GM21381 (cell line): ENCODE measurements at regions not wholly inside any gene's neighbourhood (a gene's known extent, or its start where the extent isn't known, plus 50 kb on each side); places are given as distances from the start of the nearest gene placed in this dataset.
A peak's percentile ranks its signal among the peaks of the same experiment; 100 is the strongest.
"Not testable (repeated sequence)": the region's sequence is repeated elsewhere in the genome, so short reads cannot be mapped to it uniquely, and the experiment has no call there.

Experiments
- ATAC-seq: cut with Tn5 transposase; IDR thresholded peaks from one replicate; pipeline ENCODE4 v1.9.1; 2021; ENCODE audit warnings: mild to moderate bottlenecking, moderate library complexity; ENCODE audit not compliant: unreplicated experiment

- no peak for ATAC-seq
Observed at GRCh38 chr5:173667702-173668101, 51.3 kb upstream of the BOD1 start.

DNA sequence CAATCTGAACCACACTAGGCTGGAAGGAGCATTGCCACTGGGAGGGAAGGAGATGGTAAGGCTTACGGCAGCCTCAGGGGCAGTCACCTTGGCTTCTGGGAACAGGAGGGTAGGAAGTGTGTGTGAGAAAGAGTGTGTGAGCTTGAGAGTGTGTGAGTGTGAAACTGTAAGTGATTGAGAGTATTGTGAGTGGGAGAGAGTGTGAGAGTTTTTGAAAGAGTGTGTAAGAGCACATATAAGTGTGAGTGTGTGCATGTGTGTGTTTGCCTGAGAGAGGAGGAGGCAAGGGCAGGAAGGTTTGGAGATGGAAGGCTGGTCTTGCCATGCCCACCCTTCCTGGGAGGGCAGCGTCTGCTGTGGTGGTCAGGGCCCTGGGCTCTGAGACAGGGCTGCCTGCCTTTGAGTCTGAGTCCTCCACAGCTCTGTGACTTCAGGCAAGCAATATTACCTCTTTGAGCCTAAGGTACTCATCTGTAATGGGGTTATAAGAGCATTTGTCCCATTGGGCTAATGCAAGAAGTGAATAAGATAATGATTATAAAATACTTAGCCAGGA, 51.9 kb upstream of the BOD1 start:
- ATAC-seq: no peak

- no peak for ATAC-seq
Observed at GRCh38 chr5:173668910-173669309, 52.5 kb upstream of the BOD1 start.

DNA sequence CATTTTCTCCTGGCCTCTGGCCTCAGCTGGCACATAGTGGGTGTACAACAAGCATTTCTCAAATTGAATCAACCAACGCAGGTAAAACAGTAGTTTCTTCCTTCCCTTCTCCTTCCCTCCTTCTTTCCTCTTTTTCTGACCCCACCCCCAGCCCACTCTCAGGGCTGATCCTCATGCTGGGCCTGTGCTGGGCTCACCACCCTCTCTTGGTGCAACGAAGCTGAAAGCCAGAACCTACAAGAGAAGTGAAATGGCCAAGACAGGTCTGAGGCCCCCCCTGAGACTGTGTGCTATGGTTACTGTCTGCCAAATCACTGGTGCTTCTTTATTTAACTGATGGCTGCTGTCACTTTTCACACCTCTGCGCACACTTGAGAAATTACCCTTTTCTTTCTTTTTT, 53.0 kb upstream of the BOD1 start:
- no peak for ATAC-seq

DNA sequence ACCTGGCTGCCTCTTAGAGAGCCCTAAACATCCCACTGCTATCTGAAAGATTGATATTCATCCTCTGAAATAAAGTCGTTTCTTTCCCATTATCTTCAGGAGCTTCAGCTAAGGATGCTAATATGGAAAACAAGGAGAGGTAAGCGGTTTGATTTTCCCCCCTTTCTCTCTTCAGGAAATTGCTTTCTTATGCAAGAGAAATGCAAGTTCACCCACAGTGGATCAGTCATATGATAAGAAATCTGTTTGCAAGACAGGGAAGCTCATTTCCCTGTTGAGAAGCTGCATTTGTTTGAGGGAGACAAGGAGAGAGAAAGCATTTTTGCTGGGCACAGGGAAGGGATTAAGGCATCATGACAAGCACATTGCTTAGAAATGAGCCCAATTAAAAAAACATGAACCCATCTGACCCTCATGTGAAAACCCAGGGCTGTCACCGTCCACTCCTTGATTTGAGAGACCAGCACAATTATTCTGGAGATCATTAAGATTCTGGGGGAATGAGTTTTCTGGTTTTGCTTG, 53.7 kb upstream of the BOD1 start:
- ATAC-seq: no peak

DNA sequence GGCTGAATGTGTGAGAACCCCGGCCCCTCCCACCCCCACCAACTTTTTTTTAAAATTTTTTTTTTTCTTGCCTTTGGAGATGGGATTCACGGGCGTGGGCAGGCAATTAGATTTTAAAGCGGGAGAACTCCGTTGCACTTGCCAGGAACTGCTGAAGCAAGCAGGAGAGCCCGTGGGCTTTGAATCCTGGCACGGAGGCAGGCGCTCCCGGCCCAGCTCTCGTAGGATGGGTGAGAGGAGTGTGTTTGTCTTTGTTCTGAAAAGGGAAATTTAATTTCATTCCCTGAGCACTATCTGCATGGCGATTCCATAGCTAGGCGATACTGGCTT, 54.3 kb upstream of the BOD1 start:
- ATAC-seq: no peak

GRCh38 chr5:173671121-173671949, 54.9 kb upstream of the BOD1 start:
- no peak for ATAC-seq

DNA sequence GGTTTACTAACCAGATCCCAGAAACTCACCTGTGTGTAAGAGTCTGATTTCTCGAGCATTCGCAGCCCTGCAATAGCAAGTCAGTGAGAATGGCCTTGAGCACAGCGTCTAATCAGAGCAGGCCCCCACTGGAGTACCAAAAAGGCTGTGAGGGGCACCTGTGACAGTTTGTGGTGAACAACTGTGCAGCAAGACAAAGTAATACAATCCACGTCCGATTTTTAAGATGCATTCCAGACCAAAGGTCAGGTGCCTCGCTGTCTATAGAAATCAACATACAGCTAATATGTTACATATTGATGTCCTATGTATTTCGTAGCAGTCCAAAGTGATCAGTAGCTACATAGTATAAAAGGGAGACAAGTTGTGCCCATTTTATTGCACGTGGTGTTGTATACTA, 55.7 kb upstream of the BOD1 start:
- ATAC-seq: no peak

- no peak for ATAC-seq
Observed at GRCh38 chr5:173672891-173673290, 56.4 kb upstream of the BOD1 start.

DNA sequence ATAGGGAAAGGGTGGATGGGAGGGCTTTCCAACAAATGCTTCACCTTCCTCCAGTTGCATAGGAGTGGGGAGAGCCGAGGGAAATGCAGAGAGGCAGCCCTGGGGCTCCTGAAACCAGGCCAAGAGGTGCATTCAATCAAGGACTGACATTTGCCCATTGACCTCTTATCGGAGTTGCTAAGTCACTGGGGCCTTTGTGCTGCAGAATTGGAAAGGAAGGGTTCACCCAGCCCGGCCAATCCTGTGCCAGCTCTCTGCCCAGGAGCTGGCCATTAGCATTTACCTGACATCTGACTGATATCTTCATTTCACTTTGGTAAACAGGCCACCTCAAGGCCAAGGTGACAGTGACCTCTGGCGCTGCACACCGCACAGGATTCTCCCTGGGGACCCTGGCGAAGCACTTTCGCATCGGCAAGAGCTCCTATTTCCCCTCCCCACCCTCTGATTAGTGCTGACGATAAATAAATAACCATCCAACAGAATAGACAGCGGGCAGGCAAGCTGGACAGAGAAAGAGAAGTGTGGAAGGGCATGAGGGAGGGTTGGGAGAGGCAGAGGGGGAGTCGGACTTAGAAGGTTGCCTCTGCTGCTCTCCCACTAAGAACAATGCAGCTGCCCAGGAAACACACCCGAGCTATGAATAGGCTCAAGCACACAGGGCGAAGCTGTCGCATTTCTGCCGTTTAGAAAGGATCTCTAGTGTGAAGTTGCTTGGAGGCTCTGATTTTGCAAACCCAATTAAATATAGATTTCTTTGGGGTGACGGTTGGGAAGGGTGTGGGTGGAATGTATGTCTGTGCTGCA, 57.0 kb upstream of the BOD1 start:
- ATAC-seq: no peak

GRCh38 chr5:173675287-173675996, 59.0 kb upstream of the BOD1 start:
- no peak for ATAC-seq

DNA sequence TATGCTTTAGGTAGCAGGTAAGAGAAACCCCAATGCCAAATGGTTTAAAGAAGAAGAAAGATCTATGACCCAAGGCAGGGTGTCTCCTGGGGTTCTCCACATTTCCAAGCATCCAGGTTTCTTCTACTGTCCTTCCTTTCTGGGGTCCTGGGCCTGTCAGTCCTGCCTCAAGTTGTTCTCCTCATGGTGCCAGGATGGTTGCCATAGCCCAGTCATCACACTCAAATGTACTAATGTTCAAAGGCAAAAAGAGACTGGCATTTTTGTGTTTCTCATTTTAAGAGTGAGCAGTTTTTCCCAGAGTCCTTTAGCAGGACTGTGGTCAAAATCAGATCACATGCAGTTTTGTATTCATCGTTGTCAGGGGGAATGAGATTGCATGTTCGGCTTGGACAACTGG, 59.9 kb upstream of the BOD1 start:
- no peak for ATAC-seq

- ATAC-seq: no peak
Observed at GRCh38 chr5:173677125-173677672, 60.7 kb upstream of the BOD1 start.

DNA sequence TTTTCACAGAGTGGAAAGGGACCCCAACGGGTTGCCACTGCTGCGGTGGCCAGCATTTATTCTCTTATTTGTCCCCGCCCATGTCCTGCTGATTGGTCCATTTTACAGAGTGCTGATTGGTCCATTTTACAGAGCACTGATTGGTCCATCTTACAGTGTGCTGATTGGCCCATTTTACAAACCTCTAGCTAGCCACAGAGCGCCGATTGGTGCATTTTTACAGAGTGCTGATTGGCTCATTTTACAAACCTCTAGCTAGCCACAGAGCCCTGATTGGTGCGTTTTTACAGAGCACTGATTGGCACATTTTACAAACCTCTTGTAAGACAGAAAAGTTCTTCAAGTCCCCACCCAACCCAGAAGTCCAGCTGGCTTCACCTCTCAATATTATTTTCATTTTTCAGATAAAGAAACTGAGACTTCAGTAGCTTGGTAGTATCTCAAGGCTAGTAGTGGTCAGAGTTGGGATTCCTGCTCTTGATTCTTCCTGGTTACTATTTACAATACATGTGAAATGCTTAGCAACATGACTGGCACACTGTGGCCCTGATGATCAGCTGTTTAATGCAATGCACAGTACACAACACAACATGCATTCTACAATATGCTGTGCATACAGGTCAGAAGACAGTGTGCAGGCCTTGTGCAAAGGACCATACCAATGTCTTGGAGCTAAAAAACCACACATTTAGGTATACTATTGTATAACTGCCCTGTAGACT, 63.6 kb upstream of the BOD1 start:
- ATAC-seq: peak; percentile 73

- peak; percentile 68 for ATAC-seq
Observed at GRCh38 chr5:173680660-173681242, 64.3 kb upstream of the BOD1 start.

GRCh38 chr5:173682313-173682712, 65.9 kb upstream of the BOD1 start:
- no peak for ATAC-seq

- not testable (repeated sequence) for ATAC-seq
Observed at GRCh38 chr5:173684535-173684934, 68.1 kb upstream of the BOD1 start.

DNA sequence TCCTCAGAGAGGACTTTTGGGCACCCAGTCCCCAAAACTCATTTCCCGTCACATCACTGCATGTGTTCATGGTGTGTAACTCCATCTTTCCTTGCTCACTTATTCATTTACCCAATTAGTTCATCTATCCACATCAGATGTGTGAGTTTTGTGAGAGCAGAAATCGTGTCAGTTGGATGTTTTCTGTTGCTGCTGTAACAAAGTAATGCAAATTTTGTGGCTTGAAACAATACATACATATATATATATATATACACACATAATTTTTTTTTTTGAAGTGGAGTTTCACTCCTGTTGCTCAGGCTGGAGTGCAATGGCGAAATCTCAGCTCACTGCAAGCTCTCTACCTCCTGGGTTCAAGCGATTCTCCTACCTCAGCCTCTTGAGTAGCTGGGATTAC, 70.5 kb upstream of the BOD1 start:
- ATAC-seq: no peak

GRCh38 chr5:173688703-173689102, 72.3 kb upstream of the BOD1 start:
- no peak for ATAC-seq

- ATAC-seq: no peak
Observed at GRCh38 chr5:173689171-173689736, 72.8 kb upstream of the BOD1 start.
